HG02970 (cell line): ENCODE measurements at regions not wholly inside any gene's neighbourhood (a gene's known extent, or its start where the extent isn't known, plus 50 kb on each side); places are given as distances from the start of the nearest gene placed in this dataset.

Experiments used
- ATAC-seq: cut with Tn5 transposase; IDR thresholded peaks from one replicate; pipeline ENCODE4 v1.9.1; 2021; ENCODE audit warnings: mild to moderate bottlenecking, moderate library complexity, moderate number of reproducible peaks; ENCODE audit not compliant: unreplicated experiment, low FRiP score

DNA sequence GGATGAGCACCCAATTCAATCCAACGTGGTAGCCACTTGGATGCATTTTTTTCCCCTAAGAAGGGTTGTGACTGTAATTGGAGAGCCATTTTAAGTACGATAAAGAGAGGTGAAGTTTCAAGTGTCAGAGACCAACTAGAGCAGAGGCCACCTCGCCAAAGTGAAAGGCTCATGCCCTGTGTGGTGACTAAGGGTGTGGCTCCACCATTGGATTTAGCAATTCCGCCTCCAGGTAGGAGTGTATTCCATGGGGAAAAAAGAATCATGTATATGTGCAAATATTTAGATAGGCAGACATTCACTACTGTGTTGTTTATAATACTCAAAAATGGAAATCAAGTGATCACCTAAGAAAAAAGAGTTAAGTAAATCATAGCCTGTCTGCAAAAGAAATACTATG is 53.1 kb upstream of the S1PR3 start:
- ATAC-seq = no peak
